GM23338 (cell line): ENCODE measurements at regions not wholly inside any gene's neighbourhood (a gene's known extent, or its start where the extent isn't known, plus 50 kb on each side); places are given as distances from the start of the nearest gene placed in this dataset.

Experiments
- CREB1 ChIP-seq: fragments of 250-450 bp; sonication (Bioruptor Pico); IDR thresholded peaks from 2 replicates; pipeline ENCODE4 v1.5.0; 2020; ENCODE audit warnings: low read depth, mild to moderate bottlenecking, moderate library complexity
- CTCF ChIP-seq, 2 experiments: fragments of 200-600 bp in 1 of 2; sonication (generic) in 1 of 2; conservative IDR thresholded peaks; 2 replicates each; pipeline versions ENCODE4 v1.5.1 to v1.6.1; 2016 to 2017; ENCODE audit warnings: antibody characterized with exemption in 2 of 2, low read depth in 2 of 2, mild to moderate bottlenecking in 2 of 2, moderate library complexity in 1 of 2
- EZH2 ChIP-seq: fragments of 200-600 bp; sonication (generic); IDR thresholded peaks from one replicate; pipeline ENCODE4 v1.8.0; 2017; ENCODE audit warnings: antibody characterized with exemption, mild to moderate bottlenecking, low read depth; ENCODE audit not compliant: unreplicated experiment
- EZH2phosphoT487 ChIP-seq: fragments of 200-600 bp; sonication (generic); IDR thresholded peaks from one replicate; pipeline ENCODE4 v1.8.1; 2018; ENCODE audit warnings: antibody characterized with exemption; ENCODE audit not compliant: unreplicated experiment
- POLR2AphosphoS5 ChIP-seq: IDR thresholded peaks from 2 replicates; pipeline ENCODE4 v1.6.1; 2016; ENCODE audit warnings: antibody characterized with exemption, low read depth
- ZNF331 ChIP-seq: fragments of 250-450 bp; sonication (Bioruptor Pico); IDR thresholded peaks from 2 replicates; pipeline ENCODE4 v1.5.0; 2020; ENCODE audit warnings: low read depth, mild to moderate bottlenecking, moderate library complexity
- TF ChIP-seq, protein P1 (sequence below): IDR thresholded peaks from one replicate; pipeline ENCODE4 v1.6.1; 2018; ENCODE audit warnings: antibody characterized with exemption; ENCODE audit not compliant: unreplicated experiment

DNA sequence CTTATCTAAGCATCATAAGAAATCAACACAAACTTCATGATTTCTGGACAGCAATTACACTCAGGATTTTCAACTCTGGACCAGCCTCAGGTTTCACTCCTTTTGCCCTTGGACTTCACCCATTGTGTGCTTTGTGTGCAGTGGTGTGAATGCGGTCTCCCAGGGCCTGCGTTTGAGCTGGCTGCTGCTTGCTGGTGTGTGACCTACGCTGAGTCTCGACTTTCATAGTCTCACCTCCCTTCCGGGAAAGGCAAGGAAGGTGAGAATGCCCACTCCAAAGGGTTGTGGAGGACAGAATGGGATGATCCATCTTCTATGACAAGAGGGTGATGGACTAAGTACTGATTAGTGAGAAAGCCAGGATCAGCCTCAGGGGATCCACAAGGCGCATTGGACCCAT, 228.8 kb downstream of the C12orf75 start:
- TF ChIP-seq CTCF (conservative IDR thresholded peaks at IDR 0.05; ENCODE audit: low read depth in 2 of 2) (no peak), POLR2AphosphoS5 (no peak), EZH2phosphoT487 (no peak), CREB1 (no peak), EZH2 (no peak), ZNF331 (no peak)
- TF ChIP-seq, protein P1, sequence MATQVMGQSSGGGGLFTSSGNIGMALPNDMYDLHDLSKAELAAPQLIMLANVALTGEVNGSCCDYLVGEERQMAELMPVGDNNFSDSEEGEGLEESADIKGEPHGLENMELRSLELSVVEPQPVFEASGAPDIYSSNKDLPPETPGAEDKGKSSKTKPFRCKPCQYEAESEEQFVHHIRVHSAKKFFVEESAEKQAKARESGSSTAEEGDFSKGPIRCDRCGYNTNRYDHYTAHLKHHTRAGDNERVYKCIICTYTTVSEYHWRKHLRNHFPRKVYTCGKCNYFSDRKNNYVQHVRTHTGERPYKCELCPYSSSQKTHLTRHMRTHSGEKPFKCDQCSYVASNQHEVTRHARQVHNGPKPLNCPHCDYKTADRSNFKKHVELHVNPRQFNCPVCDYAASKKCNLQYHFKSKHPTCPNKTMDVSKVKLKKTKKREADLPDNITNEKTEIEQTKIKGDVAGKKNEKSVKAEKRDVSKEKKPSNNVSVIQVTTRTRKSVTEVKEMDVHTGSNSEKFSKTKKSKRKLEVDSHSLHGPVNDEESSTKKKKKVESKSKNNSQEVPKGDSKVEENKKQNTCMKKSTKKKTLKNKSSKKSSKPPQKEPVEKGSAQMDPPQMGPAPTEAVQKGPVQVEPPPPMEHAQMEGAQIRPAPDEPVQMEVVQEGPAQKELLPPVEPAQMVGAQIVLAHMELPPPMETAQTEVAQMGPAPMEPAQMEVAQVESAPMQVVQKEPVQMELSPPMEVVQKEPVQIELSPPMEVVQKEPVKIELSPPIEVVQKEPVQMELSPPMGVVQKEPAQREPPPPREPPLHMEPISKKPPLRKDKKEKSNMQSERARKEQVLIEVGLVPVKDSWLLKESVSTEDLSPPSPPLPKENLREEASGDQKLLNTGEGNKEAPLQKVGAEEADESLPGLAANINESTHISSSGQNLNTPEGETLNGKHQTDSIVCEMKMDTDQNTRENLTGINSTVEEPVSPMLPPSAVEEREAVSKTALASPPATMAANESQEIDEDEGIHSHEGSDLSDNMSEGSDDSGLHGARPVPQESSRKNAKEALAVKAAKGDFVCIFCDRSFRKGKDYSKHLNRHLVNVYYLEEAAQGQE, result no peak
